ENCODE measurements at regions not wholly inside any gene's neighbourhood (a gene's known extent, or its start where the extent isn't known, plus 50 kb on each side); places are given as distances from the start of the nearest gene placed in this dataset.

DNA sequence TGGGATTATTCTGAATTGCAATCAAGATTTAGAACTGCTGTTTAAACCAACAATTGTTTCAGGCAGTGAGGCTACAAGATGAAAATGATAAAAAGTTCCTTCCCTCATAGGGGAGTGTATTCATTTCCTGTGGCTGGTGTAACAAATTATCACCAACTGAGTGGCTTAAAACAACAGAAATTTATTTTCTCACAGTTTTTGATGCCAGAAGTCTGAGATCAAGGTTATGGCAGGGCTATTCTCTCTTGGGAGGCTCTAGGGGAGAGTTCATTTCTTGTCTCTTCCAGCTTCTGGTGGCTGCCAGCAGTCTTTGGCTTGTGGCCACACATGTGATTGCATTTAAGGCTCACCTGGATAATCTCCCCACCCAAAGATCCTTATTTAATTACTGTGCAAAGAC is 290.5 kb upstream of the ZSWIM2 start:
- no peaks in the 10 kb centered on the region for H3K4me1 ChIP-seq
- H3K4me3 ChIP-seq, result no peak overlapping the region
- peaks cover 10% of the 10 kb centered on the region for H3K9me3 ChIP-seq
- no peak overlapping the region for H3K27ac ChIP-seq
- DNase-seq (no peak), ATAC-seq (no peak)
- H3K36me3 ChIP-seq (ENCODE audit: insufficient read depth in 1 of 2, low read depth in 1 of 2), result no peaks in the 10 kb centered on the region
- no peaks in the 10 kb centered on the region for H3K27me3 ChIP-seq (ENCODE audit: insufficient read depth in 3 of 3, low read length in 2 of 3)
- no peak for TF ChIP-seq CTCF (IDR thresholded peaks at IDR 0.05)
- intact Hi-C loops (cut with DNase I), result no loop called here

GRCh38 chr2:187138265-187138664 is 289.3 kb upstream of the ZSWIM2 start:
- no peaks in the 10 kb centered on the region for H3K27me3 ChIP-seq (ENCODE audit: insufficient read depth in 3 of 3, low read length in 2 of 3)
- H3K9me3 ChIP-seq, result peaks cover 10% of the 10 kb centered on the region
- no peaks in the 10 kb centered on the region for H3K36me3 ChIP-seq (ENCODE audit: insufficient read depth in 1 of 2, low read depth in 1 of 2)
- WGBS, 3 donors, result 31 to 50% (median 43%) methylated on average over 1 of the region's 1 CpG
- intact Hi-C loops (cut with DNase I), result no loop called here
- no peak for ATAC-seq
- H3K4me1 ChIP-seq, result no peaks in the 10 kb centered on the region
- TF ChIP-seq CTCF (IDR thresholded peaks at IDR 0.05), result no peak
- H3K27ac ChIP-seq, result no peak overlapping the region
- DNase-seq, result peak; percentile 14 to 52
- no peak overlapping the region for H3K4me3 ChIP-seq

GRCh38 chr2:187136646-187137045 is 287.7 kb upstream of the ZSWIM2 start:
- no peaks in the 10 kb centered on the region for H3K36me3 ChIP-seq (ENCODE audit: insufficient read depth in 1 of 2, low read depth in 1 of 2)
- ATAC-seq, result no peak
- intact Hi-C loops (cut with DNase I), result no loop called here
- peaks cover 10% of the 10 kb centered on the region for H3K9me3 ChIP-seq
- H3K27ac ChIP-seq, result no peak overlapping the region
- no peak overlapping the region for H3K4me3 ChIP-seq
- H3K27me3 ChIP-seq (ENCODE audit: insufficient read depth in 3 of 3, low read length in 2 of 3), result no peaks in the 10 kb centered on the region
- DNase-seq, result no peak
- WGBS, 3 donors, result 77 to 82% (median 78%) methylated on average over 3 of the region's 3 CpGs
- TF ChIP-seq CTCF (IDR thresholded peaks at IDR 0.05), result no peak
- no peaks in the 10 kb centered on the region for H3K4me1 ChIP-seq

- no peak overlapping the region for H3K4me3 ChIP-seq
- no peaks in the 10 kb centered on the region for H3K27me3 ChIP-seq (ENCODE audit: insufficient read depth in 3 of 3, low read length in 2 of 3)
- H3K36me3 ChIP-seq (ENCODE audit: insufficient read depth in 1 of 2, low read depth in 1 of 2), result no peaks in the 10 kb centered on the region
- intact Hi-C loops (cut with DNase I), result no loop called here
- ATAC-seq (no peak), DNase-seq (no peak)
- no peaks in the 10 kb centered on the region for H3K4me1 ChIP-seq
- H3K27ac ChIP-seq, result no peak overlapping the region
- peaks cover 3% of the 10 kb centered on the region for H3K9me3 ChIP-seq
- TF ChIP-seq CTCF (IDR thresholded peaks at IDR 0.05), result no peak
These were observed 285.3 kb upstream of the ZSWIM2 start for GRCh38 chr2:187134306-187134705.

DNA sequence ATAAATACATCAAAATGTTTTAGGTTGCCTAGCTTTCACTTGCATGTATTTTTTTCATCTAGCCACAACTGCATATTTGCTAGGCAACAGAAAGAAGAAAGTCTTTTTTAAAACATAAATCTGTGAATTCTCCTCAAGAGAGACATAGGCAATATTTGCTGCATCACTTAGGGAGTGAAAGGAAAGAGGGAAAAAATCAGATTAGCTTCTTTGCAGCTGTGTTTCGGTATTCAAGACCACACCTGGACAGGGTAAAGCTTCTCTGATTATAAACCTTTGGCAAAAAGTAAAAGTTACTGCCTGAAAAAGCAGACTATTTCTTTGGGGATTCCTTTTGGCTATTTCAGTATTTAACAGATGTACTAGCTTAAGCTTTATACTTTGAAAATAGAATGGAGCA is 280.9 kb upstream of the ZSWIM2 start:
- DNase-seq (no peak), ATAC-seq (no peak)
- no peak overlapping the region for H3K4me3 ChIP-seq
- no peaks in the 10 kb centered on the region for H3K27me3 ChIP-seq (ENCODE audit: insufficient read depth in 3 of 3, low read length in 2 of 3)
- WGBS, 3 donors, result 43 to 66% (median 55%) methylated on average over 1 of the region's 1 CpG
- intact Hi-C loops (cut with DNase I), result no loop called here
- H3K27ac ChIP-seq, result no peak overlapping the region
- no peaks in the 10 kb centered on the region for H3K36me3 ChIP-seq (ENCODE audit: insufficient read depth in 1 of 2, low read depth in 1 of 2)
- TF ChIP-seq CTCF (IDR thresholded peaks at IDR 0.05), result no peak
- no peaks in the 10 kb centered on the region for H3K4me1 ChIP-seq
- H3K9me3 ChIP-seq, result no peaks in the 10 kb centered on the region

Measured in psoas muscle (tissue), 7 donors.